Lung (tissue), 11 donors: ENCODE measurements at regions not wholly inside any gene's neighbourhood (a gene's known extent, or its start where the extent isn't known, plus 50 kb on each side); places are given as distances from the start of the nearest gene placed in this dataset.

Experiments
- ATAC-seq: fragments of 200-7000 bp; cut with Tn5 transposase; one replicate; pipeline ENCODE4 v1.9.1; 2020; ENCODE audit warnings: moderate number of reproducible peaks; ENCODE audit not compliant: insufficient read depth, low FRiP score
- DNase-seq, 3 donors: peaks; one replicate each; pipeline ENCODE4 v3.0.0-alpha.2; 2013 to 2017
- H3K27ac ChIP-seq, 2 donors: one replicate each; pipeline ENCODE4 v1.5.1; 2013; ENCODE audit warnings: mild to moderate bottlenecking in 2 of 2, moderate library complexity in 2 of 2, control low read depth in 1 of 2, inconsistent platforms in 1 of 2, low read depth in 1 of 2, low read length in 1 of 2
- H3K27me3 ChIP-seq, 3 donors: one replicate each; pipeline ENCODE4 v1.5.1; 2013; ENCODE audit warnings: low read length in 2 of 3; ENCODE audit not compliant: control insufficient read depth in 3 of 3, insufficient read depth in 3 of 3
- H3K36me3 ChIP-seq, 4 donors: one replicate each; pipeline ENCODE4 v1.5.1; 2013; ENCODE audit warnings: low read length in 4 of 4, mild to moderate bottlenecking in 1 of 4, moderate library complexity in 1 of 4; ENCODE audit not compliant: control insufficient read depth in 4 of 4, insufficient read depth in 4 of 4
- H3K4me1 ChIP-seq, 5 donors: one replicate each; pipeline ENCODE4 v1.5.1; 2013; ENCODE audit warnings: low read length in 5 of 5, mild to moderate bottlenecking in 2 of 5, moderate library complexity in 1 of 5; ENCODE audit not compliant: control insufficient read depth in 5 of 5, insufficient read depth in 5 of 5
- H3K4me3 ChIP-seq: one replicate; pipeline ENCODE4 v1.5.1; 2013; ENCODE audit warnings: mild to moderate bottlenecking, control low read depth, moderate library complexity
- H3K9ac ChIP-seq, 2 donors: one replicate each; pipeline ENCODE4 v1.5.1; 2013; ENCODE audit warnings: low read length in 2 of 2, control low read depth in 1 of 2; ENCODE audit not compliant: insufficient read depth in 1 of 2
- H3K9me3 ChIP-seq, 4 donors: one replicate each; pipeline ENCODE4 v1.5.1; 2013; ENCODE audit warnings: low read length in 3 of 4, mild to moderate bottlenecking in 1 of 4, moderate library complexity in 1 of 4; ENCODE audit not compliant: control insufficient read depth in 4 of 4, insufficient read depth in 3 of 4
- WGBS, 2 donors: extraction: QIAGEN DNeasy Blood & Tissue Kit; methylation state at CpG; one replicate each; pipeline ENCODE4 v1.1.7; 2013; 5-methylcytosine and 5-hydroxymethylcytosine counted together
- TF ChIP-seq, protein P1 (sequence below): IDR thresholded peaks from 2 replicates; pipeline ENCODE4 v1.5.1; 2012; ENCODE audit warnings: mild to moderate bottlenecking; ENCODE audit errors: control extremely low read depth, extremely low read depth
- donor health status: control.
- donor health status: control.
- donor health status: Bipolar disorder and iron deficiency.
- donor health status: healthy.
- donor health status: DM: yes; HTN: yes; CAD: no.

DNA sequence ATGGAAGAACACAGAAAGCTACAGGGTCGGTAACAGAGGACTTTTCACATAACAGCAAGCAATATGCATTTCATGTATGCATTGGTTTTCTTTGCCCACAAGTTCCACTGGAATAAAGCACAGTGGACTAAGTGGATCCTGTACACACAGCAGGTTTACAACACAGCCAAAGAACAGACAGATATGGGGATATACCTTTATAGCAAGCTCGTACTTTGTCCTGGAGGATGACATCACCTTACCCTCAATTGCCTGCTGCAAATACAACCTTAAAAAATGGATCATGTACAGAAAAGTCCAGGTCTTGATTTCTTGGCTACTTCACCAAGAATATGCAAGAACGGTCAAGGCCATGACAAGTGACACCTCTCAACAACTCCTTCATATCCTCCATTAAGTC is 1445.5 kb downstream of the MAT2B start:
- Histone ChIP-seq H3K9me3 (no peaks in the 10 kb centered on the region), H3K4me3 (no peak overlapping the region), H3K36me3 (no peaks in the 10 kb centered on the region), H3K9ac (no peak overlapping the region), H3K27me3 (no peaks in the 10 kb centered on the region), H3K27ac (no peak overlapping the region), H3K4me1 (no peaks in the 10 kb centered on the region)
- TF ChIP-seq, protein P1, sequence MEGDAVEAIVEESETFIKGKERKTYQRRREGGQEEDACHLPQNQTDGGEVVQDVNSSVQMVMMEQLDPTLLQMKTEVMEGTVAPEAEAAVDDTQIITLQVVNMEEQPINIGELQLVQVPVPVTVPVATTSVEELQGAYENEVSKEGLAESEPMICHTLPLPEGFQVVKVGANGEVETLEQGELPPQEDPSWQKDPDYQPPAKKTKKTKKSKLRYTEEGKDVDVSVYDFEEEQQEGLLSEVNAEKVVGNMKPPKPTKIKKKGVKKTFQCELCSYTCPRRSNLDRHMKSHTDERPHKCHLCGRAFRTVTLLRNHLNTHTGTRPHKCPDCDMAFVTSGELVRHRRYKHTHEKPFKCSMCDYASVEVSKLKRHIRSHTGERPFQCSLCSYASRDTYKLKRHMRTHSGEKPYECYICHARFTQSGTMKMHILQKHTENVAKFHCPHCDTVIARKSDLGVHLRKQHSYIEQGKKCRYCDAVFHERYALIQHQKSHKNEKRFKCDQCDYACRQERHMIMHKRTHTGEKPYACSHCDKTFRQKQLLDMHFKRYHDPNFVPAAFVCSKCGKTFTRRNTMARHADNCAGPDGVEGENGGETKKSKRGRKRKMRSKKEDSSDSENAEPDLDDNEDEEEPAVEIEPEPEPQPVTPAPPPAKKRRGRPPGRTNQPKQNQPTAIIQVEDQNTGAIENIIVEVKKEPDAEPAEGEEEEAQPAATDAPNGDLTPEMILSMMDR = no peak
- DNase-seq = no peak
- 84 to 95% methylated on average over 3 of the region's 3 CpGs for WGBS, 2 donors
- ATAC-seq = no peak

- 53 to 63% methylated on average over 2 of the region's 2 CpGs for WGBS, 2 donors
- TF ChIP-seq, protein P1 = no peak
- Histone ChIP-seq H3K4me1 (no peaks in the 10 kb centered on the region), H3K9me3 (no peaks in the 10 kb centered on the region), H3K27ac (no peak overlapping the region), H3K9ac (no peak overlapping the region), H3K27me3 (no peaks in the 10 kb centered on the region), H3K36me3 (no peaks in the 10 kb centered on the region), H3K4me3 (no peak overlapping the region)
- DNase-seq (no peak), ATAC-seq (no peak)
These were observed 1446.2 kb downstream of the MAT2B start for GRCh38 chr5:164951570-164951969.

- Histone ChIP-seq H3K4me3 (no peak overlapping the region), H3K36me3 (no peaks in the 10 kb centered on the region), H3K4me1 (peaks cover 0 to 3% (median 0%) of the 10 kb centered on the region in 5 donors), H3K9me3 (no peaks in the 10 kb centered on the region), H3K27ac (no peak overlapping the region), H3K9ac (no peak overlapping the region), H3K27me3 (no peaks in the 10 kb centered on the region)
- DNase-seq = no peak
- no peak for ATAC-seq
- TF ChIP-seq, protein P1 = no peak
- 90% methylated on average over 5 of the region's 5 CpGs for WGBS, 2 donors
These were observed 1453.3 kb downstream of the MAT2B start for GRCh38 chr5:164958688-164959087.

DNA sequence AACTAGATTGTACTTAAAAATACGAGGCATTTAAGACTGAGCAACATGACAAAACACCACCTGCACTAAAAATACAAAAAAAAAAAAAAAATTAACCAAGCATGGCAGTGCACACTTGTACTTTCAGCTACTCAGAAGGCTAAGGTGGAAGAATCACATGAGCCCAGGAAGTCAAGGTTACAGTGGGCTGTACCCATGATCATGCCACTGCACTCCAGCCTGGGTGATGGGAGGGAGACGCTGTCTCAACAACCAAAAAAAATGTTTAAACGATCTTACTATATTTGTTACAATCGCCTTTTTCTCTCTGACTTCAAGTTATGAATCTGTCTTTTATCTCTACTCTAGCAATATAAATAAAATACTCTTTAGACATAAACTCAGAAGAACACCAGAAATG is 1454.3 kb downstream of the MAT2B start:
- TF ChIP-seq, protein P1 = no peak
- Histone ChIP-seq H3K27me3 (no peaks in the 10 kb centered on the region), H3K4me1 (peaks cover 0 to 3% (median 0%) of the 10 kb centered on the region in 5 donors), H3K9ac (no peak overlapping the region), H3K27ac (no peak overlapping the region), H3K4me3 (no peak overlapping the region), H3K9me3 (no peaks in the 10 kb centered on the region), H3K36me3 (no peaks in the 10 kb centered on the region)
- 64 to 79% methylated on average over 4 of the region's 4 CpGs for WGBS, 2 donors
- ATAC-seq (no peak), DNase-seq (no peak)
